ENCODE measurements at regions not wholly inside any gene's neighbourhood (a gene's known extent, or its start where the extent isn't known, plus 50 kb on each side); places are given as distances from the start of the nearest gene placed in this dataset.

DNA sequence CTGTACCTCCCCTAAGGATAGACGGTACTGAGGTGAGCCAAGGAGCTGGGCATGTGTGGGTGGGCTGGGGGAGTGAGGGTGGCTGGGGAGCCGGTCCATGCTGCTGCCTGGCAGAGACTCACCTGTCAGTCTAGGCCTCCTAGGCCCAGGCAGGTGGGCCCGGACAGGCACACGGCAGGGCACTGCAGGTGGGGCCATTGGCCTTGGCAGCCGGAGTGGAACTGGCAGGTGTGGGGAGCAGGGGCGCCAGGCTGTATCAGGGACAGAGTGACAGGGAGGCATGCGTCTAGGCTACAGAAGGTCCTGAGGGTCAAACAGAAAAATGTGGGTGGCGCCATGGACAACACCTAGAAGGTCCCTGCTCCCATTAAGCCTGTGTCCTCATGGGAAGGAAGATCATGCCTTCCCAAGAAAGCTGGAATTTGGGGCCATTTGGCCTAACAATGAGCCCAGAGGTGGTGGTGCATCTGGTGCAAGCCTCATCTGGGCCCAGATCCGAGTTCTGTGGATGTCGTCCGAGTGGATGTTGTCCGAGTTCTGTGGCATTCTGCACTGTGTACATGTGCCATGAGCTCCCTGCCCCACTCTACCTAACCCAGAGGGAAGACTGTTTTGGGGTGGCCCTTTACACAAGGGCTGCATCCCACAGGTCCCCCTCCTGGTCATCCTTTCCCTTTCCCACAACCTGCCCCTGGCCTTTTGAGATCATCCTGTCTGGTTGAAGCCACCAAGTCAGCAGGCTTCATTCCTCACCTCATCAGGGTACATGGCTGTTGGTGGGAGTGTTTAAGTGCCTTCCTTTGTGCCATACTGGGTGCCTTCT is 249.7 kb downstream of the GLI2 start:
- DNase-seq, result no peak

DNA sequence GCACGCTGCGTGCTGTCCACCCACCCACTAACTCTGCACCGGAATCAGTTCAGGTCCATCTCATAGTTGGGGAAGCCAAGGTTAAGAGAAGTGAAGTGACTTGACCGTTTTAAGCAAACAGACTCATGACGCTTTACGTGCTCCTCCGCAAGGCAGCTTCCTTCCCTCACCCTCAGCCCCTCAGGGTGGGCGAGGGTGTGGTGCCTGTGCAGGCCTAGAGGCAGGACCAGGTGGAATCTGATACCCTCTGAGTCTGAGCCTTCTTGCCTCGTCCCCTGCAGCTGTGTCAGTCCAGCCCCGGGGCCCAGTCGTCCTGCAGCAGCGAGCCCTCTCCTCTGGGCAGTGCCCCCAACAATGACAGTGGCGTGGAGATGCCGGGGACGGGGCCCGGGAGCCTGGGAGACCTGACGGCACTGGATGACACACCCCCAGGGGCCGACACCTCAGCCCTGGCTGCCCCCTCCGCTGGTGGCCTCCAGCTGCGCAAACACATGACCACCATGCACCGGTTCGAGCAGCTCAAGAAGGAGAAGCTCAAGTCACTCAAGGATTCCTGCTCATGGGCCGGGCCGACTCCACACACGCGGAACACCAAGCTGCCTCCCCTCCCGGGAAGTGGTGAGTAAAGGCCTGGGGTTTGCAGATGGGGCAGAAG is 250.5 kb downstream of the GLI2 start:
- no peak for DNase-seq

- no peak for DNase-seq
Measured at GRCh38 chr2:120986898-120987650, 251.4 kb downstream of the GLI2 start.

GRCh38 chr2:120988051-120988699 is 252.5 kb downstream of the GLI2 start:
- DNase-seq, result no peak

DNA sequence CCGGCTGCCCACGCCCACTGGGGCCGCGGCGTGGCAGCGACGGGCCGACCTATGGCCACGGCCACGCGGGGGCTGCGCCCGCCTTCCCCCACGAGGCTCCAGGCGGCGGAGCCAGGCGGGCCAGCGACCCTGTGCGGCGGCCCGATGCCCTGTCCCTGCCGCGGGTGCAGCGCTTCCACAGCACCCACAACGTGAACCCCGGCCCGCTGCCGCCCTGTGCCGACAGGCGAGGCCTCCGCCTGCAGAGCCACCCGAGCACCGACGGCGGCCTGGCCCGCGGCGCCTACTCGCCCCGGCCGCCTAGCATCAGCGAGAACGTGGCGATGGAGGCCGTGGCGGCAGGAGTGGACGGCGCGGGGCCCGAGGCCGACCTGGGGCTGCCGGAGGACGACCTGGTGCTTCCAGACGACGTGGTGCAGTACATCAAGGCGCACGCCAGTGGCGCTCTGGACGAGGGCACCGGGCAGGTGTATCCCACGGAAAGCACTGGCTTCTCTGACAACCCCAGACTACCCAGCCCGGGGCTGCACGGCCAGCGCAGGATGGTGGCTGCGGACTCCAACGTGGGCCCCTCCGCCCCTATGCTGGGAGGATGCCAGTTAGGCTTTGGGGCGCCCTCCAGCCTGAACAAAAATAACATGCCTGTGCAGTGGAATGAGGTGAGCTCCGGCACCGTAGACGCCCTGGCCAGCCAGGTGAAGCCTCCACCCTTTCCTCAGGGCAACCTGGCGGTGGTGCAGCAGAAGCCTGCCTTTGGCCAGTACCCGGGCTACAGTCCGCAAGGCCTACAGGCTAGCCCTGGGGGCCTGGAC is 253.2 kb downstream of the GLI2 start:
- DNase-seq, result no peak

- DNase-seq, result no peak
Measured at GRCh38 chr2:120989512-120990441, 254.1 kb downstream of the GLI2 start.

GRCh38 chr2:120990451-120990871 is 254.8 kb downstream of the GLI2 start:
- no peak for DNase-seq

DNA sequence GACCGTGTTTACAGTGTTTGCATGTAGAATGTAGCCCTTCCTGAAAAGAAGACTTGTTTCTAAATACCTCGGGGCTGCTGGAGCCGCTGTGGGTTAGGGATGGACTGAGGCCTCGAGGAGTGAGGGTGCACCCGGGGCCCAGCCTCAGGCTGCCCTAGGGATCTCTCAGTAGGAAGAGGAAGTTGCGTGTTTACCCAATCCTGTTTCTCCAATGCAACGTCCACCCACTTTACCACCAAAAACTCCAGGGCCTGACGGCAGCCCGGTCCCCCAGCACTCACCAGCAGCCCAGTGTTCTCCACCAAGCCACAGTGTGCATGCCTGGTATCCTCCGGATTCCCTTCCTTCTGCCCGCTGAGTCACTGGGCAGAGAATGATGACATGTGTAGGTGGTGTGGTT is 255.8 kb downstream of the GLI2 start:
- DNase-seq, result no peak

DNA sequence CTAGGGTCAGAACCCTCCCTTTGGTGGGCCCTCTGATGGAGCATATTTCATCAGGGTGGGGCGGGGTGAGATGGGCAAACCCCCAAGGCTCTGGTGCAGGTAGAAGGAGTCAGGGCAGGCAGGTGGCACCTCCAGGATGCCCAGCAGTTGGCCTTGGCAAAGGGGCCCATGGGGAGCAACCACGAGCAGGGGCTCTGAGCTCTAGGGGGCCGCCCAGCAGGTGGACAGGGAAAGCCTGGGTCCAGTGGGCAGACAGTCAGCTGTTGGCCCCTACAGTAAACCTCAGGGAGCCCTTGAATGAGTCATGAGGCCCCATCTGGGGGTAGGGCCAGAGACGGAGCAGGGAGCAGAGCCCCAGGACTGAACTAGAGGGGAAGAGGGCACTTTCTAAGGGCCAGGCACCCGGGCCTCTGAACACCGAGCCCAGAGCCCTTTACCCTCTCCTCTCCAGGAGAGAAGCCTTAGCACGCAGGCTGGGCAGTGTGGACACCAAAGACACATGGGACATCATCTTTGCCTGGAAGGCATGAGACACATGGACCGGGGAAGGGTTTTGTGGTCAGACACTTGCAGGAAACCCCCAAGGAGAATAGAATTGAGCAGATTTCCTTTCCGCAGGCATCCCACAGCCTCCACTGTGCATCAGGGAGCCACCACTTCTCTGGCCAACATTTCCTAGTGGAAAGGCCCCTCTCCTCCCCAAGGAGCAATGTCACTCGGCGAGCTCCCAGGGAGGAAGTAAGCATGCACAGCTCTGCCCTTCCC is 257.3 kb downstream of the GLI2 start:
- DNase-seq, result no peak

GRCh38 chr2:120993661-120994060 is 258.0 kb downstream of the GLI2 start:
- DNase-seq, result no peak

DNA sequence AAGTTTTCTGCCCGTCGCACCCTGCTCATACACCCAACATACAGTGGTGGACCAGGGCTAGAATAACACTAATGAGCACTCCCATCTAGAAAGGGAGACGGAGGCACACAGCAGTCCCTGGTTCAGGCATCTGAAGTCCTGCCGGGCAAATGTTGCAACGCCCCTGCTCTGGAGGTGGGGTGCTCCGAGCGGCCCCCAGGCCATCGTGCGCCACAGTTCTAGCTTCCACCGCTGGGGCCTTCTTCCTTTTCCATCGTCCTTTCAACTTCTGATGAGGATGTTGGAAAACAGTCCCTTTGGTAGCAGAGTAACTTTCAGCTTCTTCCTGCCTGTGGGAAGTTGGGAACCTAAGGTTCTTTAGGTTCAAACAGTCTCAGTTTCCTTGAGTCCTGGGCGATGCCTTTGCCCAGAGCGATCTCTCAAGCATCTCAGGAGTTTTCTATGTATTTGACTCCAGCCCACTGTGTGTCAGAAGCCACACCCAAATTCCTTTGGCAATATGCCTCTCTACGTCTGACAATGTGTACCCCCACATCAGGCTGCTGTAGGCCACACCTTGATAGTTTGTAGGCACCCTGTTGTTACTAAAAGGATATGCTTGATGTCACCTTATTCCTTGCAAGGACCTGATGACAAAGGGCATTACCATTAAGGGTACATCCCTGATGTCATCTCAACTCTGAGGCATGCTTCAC is 258.8 kb downstream of the GLI2 start:
- DNase-seq, result no peak

GRCh38 chr2:120995152-120995551 is 259.5 kb downstream of the GLI2 start:
- DNase-seq, result no peak

DNA sequence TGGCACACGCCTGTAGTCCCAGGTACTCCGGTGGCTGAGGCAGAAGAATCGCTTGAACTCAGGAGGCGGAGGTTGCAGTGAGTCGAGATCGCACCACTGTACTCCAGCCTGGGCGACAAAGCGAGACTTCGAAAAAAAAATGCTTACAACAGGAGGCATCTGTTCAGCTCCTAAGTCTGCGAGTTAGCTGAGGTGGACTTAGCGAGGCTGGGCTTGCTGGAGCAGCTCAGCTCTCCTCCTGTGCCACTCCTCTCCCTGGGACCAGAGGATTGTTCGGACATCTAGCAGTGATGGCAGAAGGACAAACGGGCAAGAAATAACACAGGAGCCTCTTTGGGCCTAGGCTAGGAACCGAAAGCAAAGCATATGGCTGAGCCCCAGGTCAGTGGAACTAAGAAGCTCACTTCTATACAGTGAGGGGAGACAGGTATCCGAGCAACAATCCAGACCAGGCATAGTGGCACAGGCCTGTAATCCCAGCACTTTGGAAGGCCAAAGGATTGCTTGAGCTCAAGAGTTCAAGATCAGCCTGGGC is 260.1 kb downstream of the GLI2 start:
- DNase-seq, result no peak

GRCh38 chr2:120999377-121000097 is 263.9 kb downstream of the GLI2 start:
- no peak for DNase-seq

DNA sequence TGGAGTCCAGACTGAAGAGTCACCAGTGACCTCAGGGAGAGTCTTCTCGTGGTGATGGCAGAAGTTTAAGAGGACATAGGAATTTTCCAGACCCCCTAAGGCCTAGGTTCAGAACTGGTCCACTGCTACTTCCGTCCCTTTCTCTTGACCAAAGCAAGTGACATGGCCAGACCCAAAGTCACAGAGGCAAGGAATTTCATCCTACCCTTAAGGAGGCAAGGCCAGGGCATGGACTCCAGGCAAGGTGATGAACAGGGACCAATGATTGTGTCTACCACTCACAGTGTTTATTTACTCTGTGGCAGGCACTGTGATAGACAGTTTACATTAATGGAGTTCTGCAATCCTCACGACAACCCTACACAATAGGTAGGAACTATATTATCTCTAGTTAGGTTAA is 265.1 kb downstream of the GLI2 start:
- DNase-seq, result no peak

DNA sequence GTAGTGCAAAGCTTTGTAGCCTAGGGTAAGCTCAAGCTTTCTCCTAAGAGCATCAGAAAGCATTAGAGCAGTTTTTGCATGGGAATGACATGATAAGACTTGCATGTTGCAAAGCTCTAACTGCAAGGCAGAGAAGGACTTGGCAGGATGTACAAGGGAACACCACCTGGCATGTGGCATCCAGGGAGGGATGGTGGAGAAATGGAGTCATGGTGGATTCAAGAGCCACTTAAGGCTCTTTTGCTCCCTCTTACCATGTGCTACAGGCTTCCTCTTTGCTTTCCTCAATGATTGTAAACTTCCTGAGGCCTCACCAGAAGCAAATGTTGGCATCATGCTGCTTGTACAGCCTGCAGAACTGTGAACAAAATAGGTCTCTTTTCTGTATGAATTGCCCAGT is 266.0 kb downstream of the GLI2 start:
- no peak for DNase-seq

- DNase-seq, result no peak
Measured at GRCh38 chr2:121002597-121002996, 266.9 kb downstream of the GLI2 start.

DNA sequence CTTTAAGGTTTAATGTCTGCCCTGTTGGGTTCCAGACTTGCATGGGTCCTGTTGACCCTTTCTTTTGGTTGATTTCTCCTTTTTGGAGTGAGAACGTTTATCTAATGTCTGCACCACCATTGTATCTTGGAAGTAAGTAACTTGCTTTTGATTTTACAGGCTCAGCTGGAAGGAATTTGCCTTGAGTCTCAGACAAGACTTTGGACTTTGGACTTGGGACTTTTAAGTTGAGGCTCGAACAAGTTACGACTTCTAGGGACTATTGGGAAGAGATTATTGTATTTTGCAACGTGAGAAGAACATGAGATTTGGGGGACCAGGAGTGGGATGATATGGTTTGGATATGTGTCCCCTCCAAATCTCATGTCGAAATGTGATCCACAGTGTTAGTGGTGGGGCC is 267.7 kb downstream of the GLI2 start:
- DNase-seq, result no peak

GRCh38 chr2:121004359-121004758 is 268.7 kb downstream of the GLI2 start:
- DNase-seq, result no peak
